Stomach (tissue), 8 donors: ENCODE measurements at regions not wholly inside any gene's neighbourhood (a gene's known extent, or its start where the extent isn't known, plus 50 kb on each side); places are given as distances from the start of the nearest gene placed in this dataset.

ENCODE experiments used
- DNase-seq, 2 donors: peaks; one replicate each; pipeline versions ENCODE4 v3.0.0 to v3.0.0-alpha.2; 2013 to 2019
- H3K27ac ChIP-seq, 5 donors: fragments of 200-600 bp in 4 of 5; sonication (generic) in 4 of 5; one replicate each; pipeline ENCODE4 v1.5.1; 2013 to 2019; ENCODE audit warnings: mild to moderate bottlenecking in 1 of 5, moderate library complexity in 1 of 5
- H3K27me3 ChIP-seq, 3 donors: fragments of 200-600 bp; sonication (generic); one replicate each; pipeline ENCODE4 v1.5.1; 2017 to 2019; ENCODE audit warnings: mixed run types in 1 of 3
- H3K36me3 ChIP-seq, 4 donors: fragments of 200-600 bp; sonication (generic); 1 replicate in 3 of 4; 2 replicates in 1 of 4; pipeline ENCODE4 v1.5.1; 2016 to 2019
- H3K4me1 ChIP-seq, 4 donors: fragments of 200-600 bp; sonication (generic); one replicate each; pipeline ENCODE4 v1.5.1; 2016 to 2019
- H3K4me3 ChIP-seq, 4 donors: fragments of 200-600 bp; sonication (generic) in 3 of 4; one replicate each; pipeline ENCODE4 v1.5.1; 2016 to 2019; ENCODE audit warnings: mild to moderate bottlenecking in 1 of 4
- H3K9me3 ChIP-seq, 4 donors: fragments of 200-600 bp; sonication (generic); one replicate each; pipeline ENCODE4 v1.5.1; 2016 to 2019
- CTCF ChIP-seq, 7 experiments: fragments of 450-650 bp in 4 of 7; fragments of 200-600 bp in 3 of 7; sonication (generic) in 3 of 7; IDR thresholded peaks; one replicate each; pipeline ENCODE4 v1.5.1; 2016 to 2019; ENCODE audit warnings: antibody characterized with exemption in 7 of 7, control low read depth in 2 of 7, mild to moderate bottlenecking in 1 of 7
- EP300 ChIP-seq: sonication (generic); formaldehyde crosslinking; IDR thresholded peaks from one replicate; pipeline ENCODE4 v1.6.1; 2017; ENCODE audit warnings: antibody characterized with exemption
- POLR2A ChIP-seq, 4 donors: fragments of 450-650 bp; IDR thresholded peaks; one replicate each; pipeline ENCODE4 v1.6.1; 2016; ENCODE audit warnings: antibody characterized with exemption in 4 of 4, control low read depth in 2 of 4, mild to moderate bottlenecking in 1 of 4, moderate library complexity in 1 of 4
- POLR2AphosphoS5 ChIP-seq, 3 donors: sonication (generic); formaldehyde crosslinking; IDR thresholded peaks; one replicate each; pipeline ENCODE4 v1.6.1; 2016; ENCODE audit warnings: antibody characterized with exemption in 3 of 3
- WGBS, 5 donors: extraction: QIAGEN DNeasy Blood & Tissue Kit in 3 of 5; methylation state at CpG; one replicate each; pipeline versions ENCODE4 v1.1.5 to v1.1.7; 2013 to 2018; 5-methylcytosine and 5-hydroxymethylcytosine counted together
- intact Hi-C: fragments of 100-400 bp; cut with DNase I; formaldehyde crosslinking; loops from one replicate; pipeline ENCODE4 v1.15.1; 2023; ENCODE audit warnings: low total_unique reads
- donor health status: healthy with polysubstance abuse.
- donor health status: Bipolar disorder and iron deficiency.
- donor health status: healthy.

DNA sequence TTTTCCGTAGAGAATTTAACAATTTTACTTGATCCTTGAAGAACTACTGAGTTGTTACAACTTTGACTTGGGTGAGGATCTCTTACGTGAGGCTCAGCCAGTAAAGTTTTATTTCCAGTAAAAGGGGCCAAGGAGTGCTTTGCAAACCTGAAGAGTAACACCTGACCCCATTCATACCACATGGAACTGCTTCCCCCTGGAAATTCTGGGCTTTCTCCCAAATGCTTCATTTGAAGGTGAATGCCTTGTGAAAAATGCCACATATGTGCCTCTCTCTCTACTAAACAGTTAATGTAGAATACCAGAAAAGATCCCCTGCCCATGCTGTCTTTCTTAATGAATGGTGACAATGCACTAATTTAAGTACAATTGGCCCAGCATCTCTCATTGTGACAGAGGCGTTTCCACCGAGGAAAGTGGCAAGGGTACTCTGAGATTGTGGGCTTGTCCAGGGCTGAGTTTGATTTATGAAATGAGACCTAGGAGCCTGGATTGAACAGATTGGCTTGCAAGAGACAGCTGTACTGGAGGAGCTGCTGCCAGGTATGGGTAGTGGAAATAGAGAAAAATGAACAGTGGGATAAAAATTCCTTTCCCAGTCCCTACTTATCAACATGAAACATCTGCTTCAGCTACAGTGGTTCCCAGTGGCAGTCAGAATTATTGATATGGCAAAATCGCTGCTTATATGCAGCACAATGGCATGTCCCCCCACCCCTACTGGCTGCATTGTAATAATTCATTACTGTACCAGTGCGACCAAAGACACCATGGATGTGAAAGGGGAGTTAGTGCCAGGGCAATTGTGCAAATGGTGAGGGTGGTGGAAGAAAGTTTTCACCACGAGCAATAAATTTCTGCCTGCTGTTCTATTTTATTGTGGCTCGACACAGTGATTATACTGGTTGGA, 843.7 kb upstream of the WWC1 start:
- H3K27me3 ChIP-seq, result no peaks in the 10 kb centered on the region
- H3K36me3 ChIP-seq, result no peaks in the 10 kb centered on the region
- H3K9me3 ChIP-seq, result no peaks in the 10 kb centered on the region
- no peak for DNase-seq
- H3K4me1 ChIP-seq, result no peaks in the 10 kb centered on the region
- TF ChIP-seq POLR2AphosphoS5 (IDR thresholded peaks at IDR 0.05), result no peak
- no peak overlapping the region for H3K27ac ChIP-seq
- H3K4me3 ChIP-seq, result no peak overlapping the region
- 55 to 70% (median 64%) methylated on average over 8 of the region's 8 CpGs for WGBS, 5 donors
- intact Hi-C loops, result no loop called here

DNA sequence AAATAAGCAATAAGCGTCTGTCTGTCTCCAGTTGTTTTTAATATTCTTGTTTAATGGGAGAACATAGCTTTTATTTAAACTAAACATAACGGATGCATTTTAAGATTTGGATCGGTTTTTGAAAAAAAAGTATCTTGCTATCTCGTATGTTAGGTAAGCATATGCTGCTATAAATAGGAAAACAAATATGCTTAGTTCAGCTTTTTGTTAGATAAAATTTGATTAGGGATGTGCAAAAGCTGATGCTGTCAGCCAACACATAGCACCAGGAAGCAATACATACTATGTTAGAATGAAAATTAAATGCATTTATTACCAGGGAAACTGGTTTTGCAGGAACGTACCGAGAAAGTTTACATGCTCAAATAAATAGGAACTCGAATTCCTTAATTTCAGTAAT, 843.1 kb upstream of the WWC1 start:
- intact Hi-C loops, result no loop called here
- Histone ChIP-seq H3K27ac (no peak overlapping the region), H3K4me3 (no peak overlapping the region), H3K27me3 (no peaks in the 10 kb centered on the region), H3K4me1 (no peaks in the 10 kb centered on the region), H3K36me3 (no peaks in the 10 kb centered on the region), H3K9me3 (no peaks in the 10 kb centered on the region)
- DNase-seq, result no peak
- 23 to 43% (median 32%) methylated on average over 7 of the region's 7 CpGs for WGBS, 5 donors
- TF ChIP-seq POLR2A (IDR thresholded peaks at IDR 0.05), result no peak
- TF ChIP-seq EP300, result no peak
- TF ChIP-seq CTCF (IDR thresholded peaks at IDR 0.05), result no peak
- TF ChIP-seq POLR2AphosphoS5 (IDR thresholded peaks at IDR 0.05), result no peak

GRCh38 chr5:167451076-167451475, 840.4 kb upstream of the WWC1 start:
- 87 to 93% (median 89%) methylated on average over 7 of the region's 7 CpGs for WGBS, 5 donors
- no peaks in the 10 kb centered on the region for H3K27me3 ChIP-seq
- no peaks in the 10 kb centered on the region for H3K9me3 ChIP-seq
- TF ChIP-seq EP300, result no peak
- no peak for TF ChIP-seq POLR2AphosphoS5 (IDR thresholded peaks at IDR 0.05)
- no peak for TF ChIP-seq POLR2A (IDR thresholded peaks at IDR 0.05)
- no peak for TF ChIP-seq CTCF (IDR thresholded peaks at IDR 0.05)
- H3K4me1 ChIP-seq, result no peaks in the 10 kb centered on the region
- H3K4me3 ChIP-seq, result no peak overlapping the region
- H3K27ac ChIP-seq, result no peak overlapping the region
- H3K36me3 ChIP-seq, result no peaks in the 10 kb centered on the region
- intact Hi-C loops, result no loop called here
- no peak for DNase-seq

DNA sequence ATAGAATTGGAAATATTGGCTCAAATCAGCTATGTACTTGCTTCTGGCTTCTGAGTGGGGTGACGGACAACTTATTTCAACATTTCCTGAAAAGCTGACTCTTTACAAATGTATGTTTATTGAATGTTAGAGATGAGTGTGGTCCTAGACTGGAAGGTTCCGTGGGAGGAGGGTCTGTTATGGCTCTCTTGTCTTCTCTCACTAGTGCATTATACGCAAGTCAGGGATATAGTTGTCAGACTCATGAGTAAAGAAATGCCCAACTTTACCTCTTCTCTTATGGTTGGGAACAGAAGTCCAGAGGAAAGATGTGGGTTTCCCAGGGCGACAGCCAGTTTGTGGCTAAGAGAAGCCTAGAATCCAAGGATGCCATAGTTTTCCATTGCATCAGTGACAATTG, 839.3 kb upstream of the WWC1 start:
- Histone ChIP-seq H3K27ac (no peak overlapping the region), H3K9me3 (no peaks in the 10 kb centered on the region), H3K27me3 (no peaks in the 10 kb centered on the region), H3K36me3 (no peaks in the 10 kb centered on the region), H3K4me3 (no peak overlapping the region), H3K4me1 (no peaks in the 10 kb centered on the region)
- intact Hi-C loops, result no loop called here
- no peak for TF ChIP-seq CTCF (IDR thresholded peaks at IDR 0.05)
- no peak for TF ChIP-seq POLR2AphosphoS5 (IDR thresholded peaks at IDR 0.05)
- no peak for TF ChIP-seq EP300
- TF ChIP-seq POLR2A (IDR thresholded peaks at IDR 0.05), result no peak
- no peak for DNase-seq
- 85 to 92% (median 91%) methylated on average over 4 of the region's 4 CpGs for WGBS, 5 donors
